Superior temporal gyrus (tissue), 1 donor: ENCODE measurements at regions not wholly inside any gene's neighbourhood (a gene's known extent, or its start where the extent isn't known, plus 50 kb on each side); places are given as distances from the start of the nearest gene placed in this dataset.
"Not testable (repeated sequence)": the region's sequence is repeated elsewhere in the genome, so short reads cannot be mapped to it uniquely, and the experiment has no call there.

Source experiments
- DNase-seq: peaks from one replicate; pipeline ENCODE4 v3.0.0-alpha.2; 2016; ENCODE audit errors: extremely low spot score

- DNase-seq: no peak
Observed at GRCh38 chr3:73120710-73121109, 59.3 kb downstream of the EBLN2 start.

- no peak for DNase-seq
Observed at GRCh38 chr3:73121669-73122331, 60.3 kb downstream of the EBLN2 start.

GRCh38 chr3:73134034-73134433 lies 72.6 kb downstream of the EBLN2 start:
- no peak for DNase-seq

GRCh38 chr3:73136941-73137340 lies 75.5 kb downstream of the EBLN2 start:
- no peak for DNase-seq

GRCh38 chr3:73137736-73138403 lies 76.4 kb downstream of the EBLN2 start:
- DNase-seq: no peak

- no peak for DNase-seq
Observed at GRCh38 chr3:73140772-73141442, 79.4 kb downstream of the EBLN2 start.

GRCh38 chr3:73141525-73141924 lies 80.1 kb downstream of the EBLN2 start:
- no peak for DNase-seq

GRCh38 chr3:73143401-73143800 lies 81.9 kb downstream of the EBLN2 start:
- no peak for DNase-seq

- DNase-seq: no peak
Observed at GRCh38 chr3:73143821-73144237, 82.4 kb downstream of the EBLN2 start.

GRCh38 chr3:73144276-73144675 lies 82.8 kb downstream of the EBLN2 start:
- no peak for DNase-seq

GRCh38 chr3:73144828-73145227 lies 83.4 kb downstream of the EBLN2 start:
- no peak for DNase-seq

- not testable (repeated sequence) for DNase-seq
Observed at GRCh38 chr3:73147479-73147878, 86.0 kb downstream of the EBLN2 start.

GRCh38 chr3:73148206-73148605 lies 86.7 kb downstream of the EBLN2 start:
- DNase-seq: no peak

GRCh38 chr3:73148682-73149081 lies 87.2 kb downstream of the EBLN2 start:
- DNase-seq: no peak

GRCh38 chr3:73150369-73151130 lies 89.1 kb downstream of the EBLN2 start:
- DNase-seq: no peak

- DNase-seq: not testable (repeated sequence)
Observed at GRCh38 chr3:73152571-73152970, 91.1 kb downstream of the EBLN2 start.

- DNase-seq: not testable (repeated sequence)
Observed at GRCh38 chr3:73153057-73153456, 91.6 kb downstream of the EBLN2 start.

- not testable (repeated sequence) for DNase-seq
Observed at GRCh38 chr3:73154261-73154660, 92.8 kb downstream of the EBLN2 start.

GRCh38 chr3:73155441-73155840 lies 94.0 kb downstream of the EBLN2 start:
- DNase-seq: not testable (repeated sequence)

GRCh38 chr3:73164622-73165021 lies 103.2 kb downstream of the EBLN2 start:
- no peak for DNase-seq

GRCh38 chr3:73175698-73176097 lies 114.2 kb downstream of the EBLN2 start:
- no peak for DNase-seq

- no peak for DNase-seq
Observed at GRCh38 chr3:73176941-73177340, 115.5 kb downstream of the EBLN2 start.
